K562 (cell line): ENCODE measurements at regions not wholly inside any gene's neighbourhood (a gene's known extent, or its start where the extent isn't known, plus 50 kb on each side); places are given as distances from the start of the nearest gene placed in this dataset.

Experiments
- ATAC-seq: fragments of 200-7000 bp; cut with Tn5 transposase; 3 replicates; pipeline ENCODE4 v1.9.1; 2020; ENCODE audit warnings: moderate library complexity
- BruUV-seq: library from RNA; stranded (reverse); fragments of 400-500 nt; replicated peaks from 2 replicates; lab custom pipeline; 2021; lab: Mats Ljungman, UMichigan
- CTCF ChIA-PET: fragments of 300-600 bp; formaldehyde crosslinking; extraction: SDS; loops from one replicate; lab custom pipeline; 2021; ENCODE audit warnings: low intra/inter-chr PET ratio; lab: Yijun Ruan, JAX
- POLR2A ChIA-PET: fragments of 300-600, 350-650 bp; sonication (Branson Sonifier 250); formaldehyde crosslinking; extraction: SDS; loops from one replicate; lab custom pipeline; 2021; ENCODE audit warnings: antibody characterized with exemption, inconsistent platforms; lab: Yijun Ruan, JAX
- DNase-seq, 4 experiments: peaks; one replicate each; pipeline versions ENCODE4 v3.0.0 to v3.0.0-alpha.2; 2011 to 2018; ENCODE audit warnings: low spot score in 3 of 4, mixed read lengths in 3 of 4; ENCODE audit errors: extremely low read depth in 1 of 4
- FAIRE-seq: peaks from 2 replicates; lab custom pipeline; 2011; peaks lifted over from hg19 to GRCh38; lab: Jason Lieb, UNC
- H2AFZ ChIP-seq: 2 replicates; pipeline ENCODE4 v1.6.0; 2011; ENCODE audit warnings: low read depth, low read length, control low read depth, inconsistent platforms
- H3K27ac ChIP-seq: fragments of 200-600 bp; 3 replicates; pipeline ENCODE4 v1.8.0; 2011; ENCODE audit warnings: low read depth, mild to moderate bottlenecking, control low read depth, inconsistent platforms, low read length, moderate library complexity, mixed read lengths; ENCODE audit errors: extremely low read depth
- H3K27me3 ChIP-seq, 2 experiments: fragments of 300-600 bp in 1 of 2; 2 replicates in 1 of 2; 3 replicates in 1 of 2; pipeline versions ENCODE4 v1.6.0 to v1.8.0; 2011; ENCODE audit warnings: inconsistent platforms in 2 of 2, low read length in 2 of 2, mild to moderate bottlenecking in 1 of 2, mixed read lengths in 1 of 2, moderate library complexity in 1 of 2; ENCODE audit not compliant: control insufficient read depth in 2 of 2, insufficient read depth in 2 of 2
- H3K36me3 ChIP-seq: fragments of 300-600 bp; 3 replicates; pipeline ENCODE4 v1.8.0; 2011; ENCODE audit warnings: mild to moderate bottlenecking, low read length, inconsistent platforms; ENCODE audit not compliant: control insufficient read depth, insufficient read depth
- H3K4me1 ChIP-seq, 2 experiments: fragments of 200-600 bp in 1 of 2; replicated peaks in 1 of 2; 2 replicates in 1 of 2; 3 replicates in 1 of 2; pipeline versions ENCODE4 v1.5.1 to v1.8.0; 2011; ENCODE audit warnings: inconsistent platforms in 2 of 2, low read length in 2 of 2, mild to moderate bottlenecking in 1 of 2, mixed read lengths in 1 of 2, moderate library complexity in 1 of 2; ENCODE audit not compliant: control insufficient read depth in 2 of 2, insufficient read depth in 2 of 2
- H3K4me2 ChIP-seq: 2 replicates; pipeline ENCODE4 v1.6.1; 2011; ENCODE audit warnings: low read length, control low read depth, inconsistent platforms, mixed read lengths; ENCODE audit not compliant: insufficient read depth
- H3K4me3 ChIP-seq: fragments of 200-600 bp; sonication (generic), shearing (Covaris generic); 2 replicates; pipeline ENCODE4 v1.5.1; 2016; ENCODE audit warnings: control low read depth, inconsistent platforms
- H3K79me2 ChIP-seq: fragments of 200-600 bp; 3 replicates; pipeline ENCODE4 v1.8.0; 2011; ENCODE audit warnings: low read length, inconsistent platforms; ENCODE audit not compliant: control insufficient read depth, insufficient read depth
- H3K9ac ChIP-seq, 2 experiments: 2 replicates each; pipeline versions ENCODE4 v1.6.0 to v1.6.1; 2011; ENCODE audit warnings: low read depth in 2 of 2, low read length in 2 of 2, control low read depth in 1 of 2, inconsistent platforms in 1 of 2, mild to moderate bottlenecking in 1 of 2, mixed read lengths in 1 of 2; ENCODE audit not compliant: insufficient read depth in 1 of 2
- H3K9me1 ChIP-seq: one replicate; pipeline ENCODE4 v1.6.0; 2011; ENCODE audit warnings: inconsistent platforms, mild to moderate bottlenecking, low read length, moderate library complexity; ENCODE audit not compliant: control insufficient read depth, insufficient read depth
- H3K9me3 ChIP-seq: replicated peaks from 2 replicates; pipeline ENCODE4 v1.5.1; 2011; ENCODE audit warnings: low read depth, low read length, inconsistent platforms; ENCODE audit not compliant: control insufficient read depth, insufficient read depth
- H4K20me1 ChIP-seq: replicated peaks from 2 replicates; pipeline ENCODE4 v1.6.1; 2011; ENCODE audit warnings: low read length, inconsistent platforms, mixed read lengths; ENCODE audit not compliant: control insufficient read depth, insufficient read depth
- ARHGAP35 ChIP-seq: fragments of 450-650 bp; IDR thresholded peaks from 2 replicates; pipeline ENCODE4 v1.6.1; 2018; ENCODE audit not compliant: partially characterized antibody
- HLTF ChIP-seq: fragments of 450-650 bp; IDR thresholded peaks from 2 replicates; pipeline ENCODE4 v1.6.1; 2016
- NFATC3 ChIP-seq: fragments of 450-650 bp; IDR thresholded peaks from 2 replicates; pipeline ENCODE4 v1.6.1; 2017; ENCODE audit warnings: mild to moderate bottlenecking
- PHB ChIP-seq: fragments of 250-450 bp; sonication (Bioruptor Pico); IDR thresholded peaks from 2 replicates; pipeline ENCODE4 v1.5.0; 2021
- RB1 ChIP-seq: fragments of 450-650 bp; IDR thresholded peaks from 2 replicates; pipeline ENCODE4 v1.6.1; 2017; ENCODE audit warnings: low read depth, mild to moderate bottlenecking
- ZKSCAN1 ChIP-seq: fragments of 150-350 bp; IDR thresholded peaks from 2 replicates; pipeline ENCODE4 v1.6.1; 2016; ENCODE audit warnings: low read depth, low read length
- ZNF140 ChIP-seq: fragments of 250-450 bp; sonication (Bioruptor Pico); IDR thresholded peaks from 2 replicates; pipeline ENCODE4 v1.8.0; 2021; ENCODE audit warnings: moderate library complexity, mild to moderate bottlenecking, inconsistent platforms
- ZNF695 ChIP-seq: fragments of 450-650 bp; formaldehyde crosslinking; IDR thresholded peaks from 2 replicates; pipeline ENCODE4 v1.4.0; 2020; ENCODE audit warnings: mild to moderate bottlenecking, moderate library complexity
- WGBS: fragments of 100-300 bp; shearing (Covaris generic); methylation state at CpG from one replicate; pipeline ENCODE4 v1.1.6; 2016; ENCODE audit warnings: low coverage, mixed read lengths; ENCODE audit not compliant: insufficient coverage; ENCODE audit errors: missing lambda C conversion rate; 5-methylcytosine and 5-hydroxymethylcytosine counted together
- in situ Hi-C: fragments of 300-500 bp; cut with MboI; formaldehyde crosslinking; loops from 4 replicates; pipeline ENCODE4 v1.15.0; 2018; ENCODE audit warnings: inconsistent platforms, mixed read lengths
- intact Hi-C: fragments of 100-400 bp; cut with micrococcal nuclease; formaldehyde crosslinking; loops from 2 replicates; pipeline ENCODE4 v1.14.2; 2022
- TF ChIP-seq, protein P1 (sequence below), 2 experiments: fragments of 150-350 bp in 1 of 2; IDR thresholded peaks; 2 replicates each; pipeline ENCODE4 v1.6.1; 2012 to 2016; ENCODE audit warnings: low read depth in 2 of 2, low read length in 2 of 2, mild to moderate bottlenecking in 1 of 2, moderate library complexity in 1 of 2
- TF ChIP-seq, protein P2 (sequence below): fragments of 250-450 bp; sonication (Bioruptor Pico); IDR thresholded peaks from 2 replicates; pipeline ENCODE4 v1.8.0; 2022; ENCODE audit warnings: moderate library complexity, mild to moderate bottlenecking, inconsistent platforms
- TF ChIP-seq, protein P3 (sequence below): sonication (generic); formaldehyde crosslinking; IDR thresholded peaks from 2 replicates; pipeline ENCODE4 v1.8.0; 2022; ENCODE audit warnings: missing genetic modification reagents, mild to moderate bottlenecking, borderline replicate concordance

DNA sequence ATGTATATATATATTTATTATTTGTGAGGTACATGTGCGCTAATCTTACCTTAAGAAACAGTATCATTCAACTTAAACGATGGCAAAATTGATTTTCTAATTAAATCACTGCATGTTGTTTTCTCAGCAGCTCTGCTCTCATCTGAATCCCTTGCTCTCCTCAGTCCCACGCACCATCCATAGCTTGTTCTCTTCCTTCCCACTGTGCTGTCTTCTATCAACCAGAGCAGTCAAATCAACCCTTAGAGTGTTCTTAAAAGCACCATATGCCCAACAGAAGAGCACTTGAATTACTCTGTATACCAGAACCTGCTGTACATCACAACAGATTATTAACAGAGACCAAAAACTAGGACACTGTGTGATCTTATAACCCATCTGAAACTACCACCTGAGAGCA is 209.4 kb upstream of the G2E3 start:
- no peaks in the 10 kb centered on the region for H3K9me3 ChIP-seq
- FAIRE-seq: no peak
- H3K79me2 ChIP-seq: no peaks in the 10 kb centered on the region
- in situ Hi-C loops (no loop called here), intact Hi-C loops (no loop called here)
- TF ChIP-seq NFATC3: no peak
- TF ChIP-seq, protein P1, sequence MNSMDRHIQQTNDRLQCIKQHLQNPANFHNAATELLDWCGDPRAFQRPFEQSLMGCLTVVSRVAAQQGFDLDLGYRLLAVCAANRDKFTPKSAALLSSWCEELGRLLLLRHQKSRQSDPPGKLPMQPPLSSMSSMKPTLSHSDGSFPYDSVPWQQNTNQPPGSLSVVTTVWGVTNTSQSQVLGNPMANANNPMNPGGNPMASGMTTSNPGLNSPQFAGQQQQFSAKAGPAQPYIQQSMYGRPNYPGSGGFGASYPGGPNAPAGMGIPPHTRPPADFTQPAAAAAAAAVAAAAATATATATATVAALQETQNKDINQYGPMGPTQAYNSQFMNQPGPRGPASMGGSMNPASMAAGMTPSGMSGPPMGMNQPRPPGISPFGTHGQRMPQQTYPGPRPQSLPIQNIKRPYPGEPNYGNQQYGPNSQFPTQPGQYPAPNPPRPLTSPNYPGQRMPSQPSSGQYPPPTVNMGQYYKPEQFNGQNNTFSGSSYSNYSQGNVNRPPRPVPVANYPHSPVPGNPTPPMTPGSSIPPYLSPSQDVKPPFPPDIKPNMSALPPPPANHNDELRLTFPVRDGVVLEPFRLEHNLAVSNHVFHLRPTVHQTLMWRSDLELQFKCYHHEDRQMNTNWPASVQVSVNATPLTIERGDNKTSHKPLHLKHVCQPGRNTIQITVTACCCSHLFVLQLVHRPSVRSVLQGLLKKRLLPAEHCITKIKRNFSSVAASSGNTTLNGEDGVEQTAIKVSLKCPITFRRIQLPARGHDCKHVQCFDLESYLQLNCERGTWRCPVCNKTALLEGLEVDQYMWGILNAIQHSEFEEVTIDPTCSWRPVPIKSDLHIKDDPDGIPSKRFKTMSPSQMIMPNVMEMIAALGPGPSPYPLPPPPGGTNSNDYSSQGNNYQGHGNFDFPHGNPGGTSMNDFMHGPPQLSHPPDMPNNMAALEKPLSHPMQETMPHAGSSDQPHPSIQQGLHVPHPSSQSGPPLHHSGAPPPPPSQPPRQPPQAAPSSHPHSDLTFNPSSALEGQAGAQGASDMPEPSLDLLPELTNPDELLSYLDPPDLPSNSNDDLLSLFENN (IDR thresholded peaks at IDR 0.05; ENCODE audit: low read depth in 2 of 2, low read length in 2 of 2): no peak
- no peak for TF ChIP-seq ARHGAP35
- TF ChIP-seq ZKSCAN1: no peak
- TF ChIP-seq, protein P2, sequence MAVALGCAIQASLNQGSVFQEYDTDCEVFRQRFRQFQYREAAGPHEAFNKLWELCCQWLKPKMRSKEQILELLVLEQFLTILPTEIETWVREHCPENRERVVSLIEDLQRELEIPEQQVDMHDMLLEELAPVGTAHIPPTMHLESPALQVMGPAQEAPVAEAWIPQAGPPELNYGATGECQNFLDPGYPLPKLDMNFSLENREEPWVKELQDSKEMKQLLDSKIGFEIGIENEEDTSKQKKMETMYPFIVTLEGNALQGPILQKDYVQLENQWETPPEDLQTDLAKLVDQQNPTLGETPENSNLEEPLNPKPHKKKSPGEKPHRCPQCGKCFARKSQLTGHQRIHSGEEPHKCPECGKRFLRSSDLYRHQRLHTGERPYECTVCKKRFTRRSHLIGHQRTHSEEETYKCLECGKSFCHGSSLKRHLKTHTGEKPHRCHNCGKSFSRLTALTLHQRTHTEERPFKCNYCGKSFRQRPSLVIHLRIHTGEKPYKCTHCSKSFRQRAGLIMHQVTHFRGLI (CRISPR knock-in tag): no peak
- TF ChIP-seq ZNF140 (CRISPR knock-in tag): no peak
- no peak for TF ChIP-seq HLTF
- TF ChIP-seq ZNF695 (CRISPR knock-in tag): no peak
- TF ChIP-seq RB1: no peak
- no peak for TF ChIP-seq PHB (CRISPR knock-in tag)
- TF ChIP-seq, protein P3, sequence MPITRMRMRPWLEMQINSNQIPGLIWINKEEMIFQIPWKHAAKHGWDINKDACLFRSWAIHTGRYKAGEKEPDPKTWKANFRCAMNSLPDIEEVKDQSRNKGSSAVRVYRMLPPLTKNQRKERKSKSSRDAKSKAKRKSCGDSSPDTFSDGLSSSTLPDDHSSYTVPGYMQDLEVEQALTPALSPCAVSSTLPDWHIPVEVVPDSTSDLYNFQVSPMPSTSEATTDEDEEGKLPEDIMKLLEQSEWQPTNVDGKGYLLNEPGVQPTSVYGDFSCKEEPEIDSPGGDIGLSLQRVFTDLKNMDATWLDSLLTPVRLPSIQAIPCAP (CRISPR knock-in tag): no peak
- CTCF ChIA-PET: no interaction called here
- no TSS peak for BruUV-seq
- H3K4me2 ChIP-seq: no peak overlapping the region
- 2% methylated on average over 3 of the region's 3 CpGs for WGBS
- DNase-seq: no peak
- H3K36me3 ChIP-seq: no peaks in the 10 kb centered on the region
- no peak overlapping the region for H2AFZ ChIP-seq
- no peak for ATAC-seq
- H3K9ac ChIP-seq: no peak overlapping the region
- no peaks in the 10 kb centered on the region for H4K20me1 ChIP-seq
- no peaks in the 10 kb centered on the region for H3K27me3 ChIP-seq
- POLR2A ChIA-PET: interaction anchor here (1.0 kb wide), 1 partner anchor 12 kb away, joined by 4 read pairs; no protein-coding TSS in a partner anchor
- no peaks in the 10 kb centered on the region for H3K9me1 ChIP-seq
- no peak overlapping the region for H3K27ac ChIP-seq
- no peaks in the 10 kb centered on the region for H3K4me1 ChIP-seq
- no peak overlapping the region for H3K4me3 ChIP-seq
